ENCODE measurements at regions not wholly inside any gene's neighbourhood (a gene's known extent, or its start where the extent isn't known, plus 50 kb on each side); places are given as distances from the start of the nearest gene placed in this dataset.

DNA sequence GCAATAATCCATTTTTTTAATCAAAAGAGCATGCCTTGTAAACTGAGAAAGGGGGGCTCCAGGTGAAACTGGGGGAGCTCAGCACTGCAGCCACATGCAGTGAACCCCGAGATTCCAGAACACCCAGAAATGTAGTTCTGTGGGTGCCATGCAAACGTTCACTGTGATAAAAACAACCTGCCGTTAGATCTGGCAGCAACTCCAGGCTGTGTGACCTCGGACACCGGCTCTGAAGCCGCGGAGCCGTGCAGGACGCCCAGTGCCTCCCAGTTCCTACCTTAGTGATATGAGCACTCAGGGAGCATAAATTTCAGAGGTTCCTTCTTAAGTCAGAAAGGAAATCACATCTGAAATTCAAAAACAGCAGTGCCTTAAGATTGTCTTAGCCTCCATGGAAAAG lies 85.4 kb upstream of the THBS2 start:
- no peak for DNase-seq

DNA sequence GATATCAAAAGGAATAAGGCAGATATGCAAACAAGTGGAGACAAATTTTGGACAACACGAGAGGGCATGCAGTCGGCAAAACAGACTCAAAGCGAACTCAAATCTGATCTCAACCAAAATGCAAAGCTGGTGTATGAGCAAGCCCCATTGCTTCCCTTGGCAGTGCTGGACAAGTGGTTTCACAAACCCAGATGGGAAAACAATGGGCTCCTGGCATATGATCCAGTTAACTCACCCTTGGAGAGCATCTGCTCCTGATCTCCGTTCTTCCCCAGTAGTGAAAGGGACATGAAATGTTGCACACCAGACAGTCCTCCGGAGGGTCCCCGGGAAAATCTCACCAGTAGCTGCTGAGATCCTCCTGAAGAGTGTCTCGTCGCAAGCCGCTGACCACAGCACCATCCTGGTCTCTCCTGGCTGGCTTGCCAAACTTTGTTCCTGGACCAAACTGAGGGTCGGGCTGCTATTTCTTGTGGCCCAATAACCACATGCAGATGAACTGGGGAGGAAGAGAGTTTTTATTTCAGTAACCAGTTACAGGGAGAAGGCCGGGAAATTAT lies 84.3 kb upstream of the THBS2 start:
- no peak for DNase-seq

DNA sequence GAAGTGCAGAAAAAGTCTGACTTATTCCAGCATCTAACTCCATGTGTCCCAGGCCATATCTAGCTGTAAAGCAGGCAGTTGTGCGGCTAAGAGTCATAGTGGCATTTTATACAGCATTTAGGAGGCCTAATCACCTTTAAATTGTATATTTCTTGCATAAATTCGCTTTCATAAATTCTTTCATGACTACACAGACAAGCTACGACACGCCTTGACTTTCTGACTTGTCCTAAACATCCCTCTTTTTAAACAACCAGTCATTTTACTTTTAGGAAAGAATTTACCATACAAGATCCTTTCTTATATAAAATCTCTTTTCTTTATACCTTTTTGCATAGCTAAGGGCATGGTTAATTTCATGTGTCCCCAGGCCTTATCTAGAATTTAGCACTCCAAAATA lies 81.7 kb upstream of the THBS2 start:
- no peak for DNase-seq

DNA sequence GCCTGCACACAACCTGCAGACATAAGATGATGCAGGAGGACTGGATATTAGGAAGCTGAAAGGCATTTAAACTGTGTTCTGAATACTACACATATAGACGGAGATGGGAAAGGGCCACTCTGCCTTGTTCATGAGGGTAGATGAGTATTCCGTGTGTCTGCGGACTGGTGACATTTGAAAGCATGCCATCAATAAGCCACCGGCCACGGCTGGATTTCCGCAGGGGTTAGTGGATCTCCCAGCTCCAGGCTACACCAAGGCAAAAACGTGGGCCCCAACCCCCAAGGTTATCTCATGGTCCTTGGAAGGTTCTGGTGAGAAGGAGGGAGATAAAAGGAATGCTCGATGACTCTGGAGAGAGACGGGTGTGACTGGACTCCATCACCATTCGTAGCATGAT lies 78.6 kb upstream of the THBS2 start:
- no peak for DNase-seq

DNA sequence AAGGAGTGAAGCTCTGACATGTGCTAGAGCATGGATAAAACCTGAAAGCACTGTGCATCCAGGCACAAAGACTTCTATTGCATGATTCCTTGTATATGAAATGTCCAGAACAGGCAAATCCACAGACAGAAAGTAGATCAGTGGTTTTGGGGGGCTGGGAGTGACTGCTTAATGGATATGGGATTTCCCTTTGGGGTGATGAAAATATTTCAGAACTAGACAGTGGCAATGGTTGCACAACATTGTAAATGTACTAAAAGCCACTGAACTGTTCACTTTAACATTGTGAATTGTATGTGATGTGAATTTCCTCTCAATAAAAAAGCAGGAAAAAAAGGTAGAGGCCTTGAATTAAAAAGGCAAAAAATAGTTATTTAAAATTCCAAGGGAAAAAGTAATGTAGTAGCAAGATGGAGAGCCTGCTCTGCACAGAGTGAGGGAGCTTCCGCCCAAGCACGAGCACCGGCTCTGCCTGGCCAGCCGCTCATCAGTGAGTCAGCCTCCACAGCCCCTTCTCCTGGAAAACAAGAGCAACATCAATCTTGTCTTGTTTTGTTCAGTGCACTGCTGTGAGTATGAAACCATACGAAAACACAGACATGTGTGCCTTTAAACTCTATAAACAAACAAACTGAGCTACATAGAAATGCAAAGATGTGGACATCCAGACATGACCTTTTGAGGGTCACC lies 74.6 kb upstream of the THBS2 start:
- no peak for DNase-seq

DNA sequence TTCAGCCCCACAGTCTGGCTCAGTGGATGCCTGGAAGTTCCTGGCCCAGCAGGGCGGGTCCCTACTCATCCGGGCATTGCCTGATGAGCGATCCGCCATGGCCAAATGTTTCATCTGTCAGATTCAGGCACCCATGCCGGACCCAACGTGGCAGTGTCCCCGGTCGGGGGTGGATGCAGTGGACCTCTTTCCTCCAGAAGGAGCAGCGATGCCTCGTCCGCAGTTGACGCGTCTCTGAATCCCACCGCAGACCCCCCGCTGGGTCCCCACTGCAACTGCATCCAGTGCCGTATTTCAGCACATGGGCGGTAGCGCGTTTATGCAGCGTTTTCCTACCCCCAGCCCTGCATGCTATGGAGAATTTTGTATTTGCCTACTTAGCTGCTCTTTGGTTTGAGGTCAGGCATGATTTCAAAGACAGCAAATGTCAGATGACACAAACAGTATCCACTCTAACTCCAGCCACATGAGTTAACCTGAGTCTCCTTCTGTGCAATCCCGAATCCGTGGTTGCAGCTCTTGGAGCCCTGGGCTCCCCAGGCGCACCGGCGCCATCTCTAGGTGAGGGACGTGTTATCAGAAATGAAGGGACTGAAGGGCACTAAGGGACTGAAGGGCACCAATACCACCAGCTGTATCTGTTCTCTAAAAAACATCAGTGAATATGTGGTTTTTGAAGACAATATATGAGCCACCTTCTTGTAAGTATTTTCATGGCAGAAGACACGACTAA lies 72.6 kb upstream of the THBS2 start:
- DNase-seq = no peak

DNA sequence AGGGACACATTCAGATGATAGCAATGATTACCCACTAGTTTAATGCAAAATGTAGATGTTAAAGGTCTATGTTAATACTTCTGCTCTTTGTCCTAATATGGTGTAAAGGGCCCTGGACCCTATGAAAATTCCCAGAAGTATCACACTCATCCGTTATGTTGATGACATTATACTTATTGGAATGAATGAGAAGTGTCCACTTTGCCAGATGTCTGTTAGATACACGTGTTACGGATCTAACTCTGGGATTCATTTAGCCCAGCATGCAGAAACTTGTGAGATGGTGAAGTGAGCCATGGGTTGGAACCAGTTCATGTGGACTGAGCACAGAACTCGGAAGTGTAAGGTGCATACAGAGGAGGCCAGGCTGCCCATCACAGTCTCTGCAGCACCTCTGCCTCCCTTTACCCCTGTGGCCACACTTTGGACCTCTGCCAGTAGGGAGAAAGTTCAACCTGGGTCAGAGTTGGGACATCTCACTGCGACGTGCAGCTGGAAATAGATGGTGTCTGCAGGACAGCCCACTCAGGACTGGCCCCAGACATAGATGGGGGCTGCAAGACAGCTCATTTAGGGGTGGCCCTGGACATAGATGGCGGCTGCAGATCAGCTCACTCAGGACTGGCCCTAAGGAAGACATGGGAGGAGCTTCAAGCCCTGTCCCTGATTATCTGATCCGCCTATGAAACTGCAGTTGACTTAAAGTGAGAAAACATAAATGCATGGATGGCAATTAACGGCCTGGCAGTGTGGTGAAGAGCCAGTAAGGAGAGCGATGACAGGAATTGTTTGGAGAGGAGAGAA lies 71.2 kb upstream of the THBS2 start:
- DNase-seq = no peak

DNA sequence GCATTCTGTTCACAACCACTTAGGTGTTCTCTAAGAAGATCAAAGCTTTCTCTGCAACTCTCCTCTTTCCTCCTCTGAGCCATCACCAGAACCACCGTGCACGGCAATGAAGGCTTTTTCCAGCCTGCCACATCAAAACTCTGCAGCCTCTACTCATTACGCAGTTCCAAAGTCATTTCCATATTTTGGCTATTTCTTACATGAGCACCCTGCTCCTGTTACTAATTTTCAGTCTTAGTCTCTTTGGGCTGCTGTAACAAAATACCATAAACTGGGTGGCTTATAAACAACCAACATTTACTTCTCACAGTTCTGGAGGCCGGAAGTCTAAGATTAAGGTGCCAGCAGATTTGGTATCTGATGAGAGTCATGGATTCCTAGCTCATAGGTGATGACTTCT lies 70.4 kb upstream of the THBS2 start:
- no peak for DNase-seq

DNA sequence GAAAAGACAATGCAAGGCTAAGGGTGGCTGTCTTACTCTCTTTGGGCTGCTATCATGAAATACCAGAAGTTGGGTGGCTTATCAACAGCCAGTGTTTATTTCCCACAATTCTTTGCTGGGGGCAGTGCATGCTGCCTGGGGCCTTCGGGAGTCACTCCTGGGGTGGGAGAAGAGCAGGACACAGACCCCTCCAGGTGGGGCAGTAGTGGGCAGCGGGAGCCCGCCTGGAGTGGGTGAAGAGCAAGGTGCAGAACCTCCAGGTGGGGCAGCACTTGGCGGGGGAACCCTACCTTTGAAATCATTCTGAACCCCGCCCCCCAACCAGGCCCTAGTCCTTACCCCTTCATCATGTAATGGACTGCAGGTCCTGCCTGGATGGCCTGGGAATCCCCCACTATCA lies 69.6 kb upstream of the THBS2 start:
- no peak for DNase-seq

DNA sequence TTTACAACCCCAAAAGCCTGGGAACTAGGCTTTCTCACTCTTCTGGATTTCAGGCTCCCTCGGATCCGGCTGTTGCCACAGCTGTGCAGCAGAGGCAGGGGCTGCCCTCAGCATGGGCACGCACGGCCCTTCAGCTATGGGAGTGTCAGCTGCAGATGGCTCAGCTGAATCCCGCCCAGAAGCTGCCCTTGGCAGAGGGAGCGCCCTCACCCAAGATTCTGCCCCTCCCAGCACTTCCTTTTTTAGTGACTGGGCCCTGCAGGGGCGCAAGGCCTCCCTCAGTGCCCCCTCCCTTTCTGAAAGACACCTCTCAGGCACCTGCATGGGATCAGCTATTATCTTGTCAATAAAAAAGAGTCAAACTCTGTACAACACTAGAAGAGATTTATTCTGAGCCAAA lies 67.9 kb upstream of the THBS2 start:
- DNase-seq = no peak

DNA sequence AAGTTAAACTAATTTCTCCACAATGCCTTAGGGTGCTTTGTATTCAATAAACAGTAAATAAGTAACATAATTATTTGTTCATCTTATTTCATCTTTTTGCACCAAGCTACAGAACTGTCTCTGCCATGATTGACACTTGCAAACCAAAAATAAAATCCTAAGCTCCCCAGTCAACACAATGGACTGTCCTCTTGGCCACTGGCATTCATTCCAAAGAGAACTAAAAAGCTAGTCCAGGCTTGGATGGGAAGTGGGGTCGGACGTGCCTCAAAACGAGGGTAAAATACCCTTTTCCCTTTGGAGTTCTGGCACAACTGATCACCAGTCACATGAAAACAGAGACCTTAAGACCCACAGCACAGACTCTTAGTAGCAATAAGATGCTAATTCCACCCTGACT lies 66.4 kb upstream of the THBS2 start:
- no peak for DNase-seq

DNA sequence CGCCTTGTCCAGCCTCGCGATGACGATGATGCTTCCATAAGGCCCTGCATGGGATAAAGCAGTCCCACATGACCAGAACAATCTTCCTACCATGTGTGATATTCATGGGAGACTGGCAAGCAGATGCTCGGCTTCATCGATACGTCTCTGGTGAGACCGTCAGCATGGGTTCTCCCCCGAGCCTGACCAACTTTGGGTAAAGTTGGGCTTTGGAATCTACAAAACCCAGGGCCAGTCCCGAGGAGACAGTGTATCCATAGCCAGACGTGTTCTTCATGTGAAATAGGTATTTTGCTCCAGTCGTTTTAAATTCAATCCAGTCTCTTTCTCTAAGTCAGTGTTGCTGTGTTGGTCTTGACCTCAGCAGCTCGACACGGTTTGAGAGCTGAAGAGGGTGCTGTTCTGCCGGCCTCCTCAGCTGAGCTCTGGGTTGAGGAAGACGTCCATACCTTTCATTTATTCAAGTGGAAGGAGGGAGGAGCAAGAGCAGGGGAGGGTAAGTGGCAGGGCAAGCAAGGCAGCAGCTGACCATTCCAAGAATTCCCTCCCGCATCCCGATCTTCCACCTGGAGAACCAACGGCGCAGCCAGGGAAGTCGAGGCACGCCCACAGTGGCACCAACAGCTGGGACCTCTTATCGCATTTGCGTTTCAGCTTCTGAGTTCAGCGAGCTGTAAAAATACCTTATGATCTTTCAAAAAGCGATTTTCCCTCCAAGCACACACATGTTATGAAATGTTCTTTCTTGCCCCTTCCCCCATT lies 64.0 kb upstream of the THBS2 start:
- no peak for DNase-seq

DNA sequence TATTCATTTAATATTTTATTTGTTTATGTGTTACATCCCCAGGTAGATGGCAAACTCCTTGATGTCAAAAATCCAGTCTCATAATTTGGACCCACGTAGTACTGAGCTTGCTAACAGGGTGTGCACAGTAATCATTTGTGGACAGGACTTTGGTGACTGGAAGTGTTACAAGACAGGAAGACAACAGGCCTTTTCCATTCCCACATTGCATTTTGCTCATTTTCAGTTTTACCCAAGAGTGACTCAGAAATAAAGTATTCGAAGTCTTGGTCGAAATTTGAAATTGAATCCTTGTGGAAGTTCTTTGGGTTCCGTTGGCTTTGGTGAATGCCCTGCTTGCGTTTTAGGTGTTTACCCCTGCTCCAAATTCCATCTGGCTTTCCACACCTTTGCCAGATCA lies 63.0 kb upstream of the THBS2 start:
- DNase-seq = no peak

DNA sequence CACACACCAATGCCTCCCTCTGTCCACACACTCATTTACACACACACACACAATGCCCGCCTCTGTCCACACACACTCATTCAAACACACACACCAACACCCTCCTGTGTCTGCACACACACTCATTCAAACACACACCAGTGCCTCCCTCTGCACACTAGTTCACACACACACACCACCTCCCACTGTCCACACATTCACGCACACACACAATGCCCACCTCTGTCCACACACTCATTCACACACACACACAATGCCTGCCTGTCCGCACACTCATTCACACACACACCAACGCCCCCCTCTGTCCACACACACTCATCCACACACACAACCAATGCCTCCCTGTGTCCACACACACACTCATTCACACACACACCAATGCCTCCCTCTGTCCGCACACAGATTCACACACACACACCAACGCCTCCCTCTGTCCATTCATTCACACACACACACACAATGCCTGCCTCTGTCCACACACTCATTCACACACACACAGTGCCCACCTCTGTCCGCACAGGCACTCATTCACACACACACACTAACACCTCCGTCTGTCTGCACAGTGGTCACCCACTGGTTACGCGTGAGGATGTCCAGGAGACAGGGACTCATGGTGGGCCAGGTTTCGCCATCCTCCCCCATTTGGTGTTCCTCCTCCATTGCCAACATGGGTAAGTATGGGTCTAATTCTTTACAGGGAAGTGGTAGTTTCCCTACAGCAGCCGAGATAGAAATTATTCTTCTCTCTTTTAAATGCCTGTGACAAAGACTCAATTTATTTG lies 62.4 kb upstream of the THBS2 start:
- no peak for DNase-seq

DNA sequence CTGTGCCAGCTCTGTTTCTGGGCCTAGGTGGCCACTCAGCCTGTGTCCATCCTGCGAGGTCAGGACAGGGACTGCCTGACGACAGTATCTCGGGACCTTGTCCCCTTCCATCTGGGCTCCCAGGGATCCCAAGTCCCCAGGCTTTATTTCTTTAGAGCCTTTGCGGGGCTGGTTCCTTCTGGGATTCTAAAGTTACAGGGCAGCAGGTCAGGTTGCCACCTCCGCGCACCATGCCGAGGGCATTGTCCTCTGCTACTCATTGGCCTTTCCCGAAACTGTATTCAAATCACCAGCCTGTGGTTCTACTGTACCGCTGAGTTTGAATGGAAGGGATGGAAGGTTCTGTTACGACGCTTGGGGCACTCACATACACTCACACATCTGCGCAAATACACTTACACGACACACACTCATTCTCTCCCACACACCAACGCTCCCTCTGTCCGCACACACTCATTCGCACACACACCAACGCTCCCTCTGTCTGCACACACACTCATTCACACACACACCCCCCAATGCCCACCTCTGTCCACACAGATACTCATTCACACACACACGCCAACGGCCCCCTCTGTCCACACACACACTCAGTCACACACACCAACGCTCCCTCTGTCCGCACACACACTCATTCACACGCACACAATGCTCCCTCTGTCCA lies 59.8 kb upstream of the THBS2 start:
- no peak for DNase-seq

DNA sequence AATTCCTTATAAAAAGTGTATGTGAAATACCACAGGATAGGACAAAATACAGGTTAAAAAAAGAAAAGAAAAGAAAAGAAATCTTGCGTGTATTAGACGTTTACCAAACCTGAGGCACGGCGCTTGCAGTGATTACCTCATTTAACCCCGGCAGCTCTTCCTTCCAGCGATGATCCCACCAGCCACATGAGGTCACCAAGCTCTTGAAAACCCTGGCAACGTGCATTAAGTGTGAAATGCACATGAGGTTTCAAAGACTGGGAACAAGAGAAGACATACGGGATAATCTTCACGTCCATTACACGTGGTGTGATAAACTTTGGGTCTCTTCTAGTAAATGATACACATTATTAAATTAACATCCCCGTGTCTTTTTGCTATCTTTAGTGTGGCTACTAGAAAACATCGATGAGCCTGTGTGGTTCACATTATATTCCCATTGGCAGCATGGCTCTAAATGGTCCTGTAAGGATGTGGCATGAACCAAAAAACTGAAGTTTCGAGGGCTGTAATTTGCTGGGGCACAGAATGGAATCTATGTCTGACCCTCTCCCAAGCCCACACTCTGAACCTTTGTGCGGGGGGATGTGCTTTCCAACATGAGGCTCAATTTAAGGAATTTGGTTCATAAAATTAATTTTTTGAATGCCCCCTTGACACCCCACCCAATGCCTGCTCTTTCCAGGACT lies 59.2 kb upstream of the THBS2 start:
- DNase-seq = no peak

DNA sequence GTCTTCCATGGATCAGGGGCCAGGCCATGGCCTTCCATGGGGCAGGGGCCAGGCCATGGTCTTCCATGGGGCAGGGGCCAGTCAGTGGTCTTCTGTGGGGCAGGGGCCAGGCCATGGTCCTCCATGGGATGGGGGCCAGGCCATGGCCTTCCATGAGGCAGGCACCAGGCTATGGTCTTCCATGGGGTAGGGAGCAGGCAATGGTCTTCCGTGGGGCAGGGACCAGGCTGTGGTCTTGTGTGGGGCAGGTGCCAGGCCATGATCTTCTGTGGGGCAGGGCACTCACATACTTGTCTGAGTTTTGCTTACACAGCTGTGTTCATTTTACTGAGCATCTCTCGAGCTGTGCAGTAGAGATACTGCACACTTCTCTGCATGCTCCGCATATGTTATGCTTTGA lies 57.3 kb upstream of the THBS2 start:
- no peak for DNase-seq

Data from femur (tissue), 1 donor.